K562 (cell line): ENCODE measurements at regions not wholly inside any gene's neighbourhood (a gene's known extent, or its start where the extent isn't known, plus 50 kb on each side); places are given as distances from the start of the nearest gene placed in this dataset.
"Not testable (repeated sequence)": the region's sequence is repeated elsewhere in the genome, so short reads cannot be mapped to it uniquely, and the experiment has no call there.

Experiments
- ATAC-seq: fragments of 200-7000 bp; cut with Tn5 transposase; 3 replicates; pipeline ENCODE4 v1.9.1; 2020; ENCODE audit warnings: moderate library complexity
- BruUV-seq: library from RNA; stranded (reverse); fragments of 400-500 nt; replicated peaks from 2 replicates; lab custom pipeline; 2021; lab: Mats Ljungman, UMichigan
- CTCF ChIA-PET: fragments of 300-600 bp; formaldehyde crosslinking; extraction: SDS; loops from one replicate; lab custom pipeline; 2021; ENCODE audit warnings: low intra/inter-chr PET ratio; lab: Yijun Ruan, JAX
- POLR2A ChIA-PET: fragments of 300-600, 350-650 bp; sonication (Branson Sonifier 250); formaldehyde crosslinking; extraction: SDS; loops from one replicate; lab custom pipeline; 2021; ENCODE audit warnings: antibody characterized with exemption, inconsistent platforms; lab: Yijun Ruan, JAX
- DNase-seq, 4 experiments: peaks; one replicate each; pipeline versions ENCODE4 v3.0.0 to v3.0.0-alpha.2; 2011 to 2018; ENCODE audit warnings: low spot score in 3 of 4, mixed read lengths in 3 of 4; ENCODE audit errors: extremely low read depth in 1 of 4
- FAIRE-seq: peaks from 2 replicates; lab custom pipeline; 2011; peaks lifted over from hg19 to GRCh38; lab: Jason Lieb, UNC
- H2AFZ ChIP-seq: 2 replicates; pipeline ENCODE4 v1.6.0; 2011; ENCODE audit warnings: low read depth, low read length, control low read depth, inconsistent platforms
- H3K27ac ChIP-seq: fragments of 200-600 bp; 3 replicates; pipeline ENCODE4 v1.8.0; 2011; ENCODE audit warnings: low read depth, mild to moderate bottlenecking, control low read depth, inconsistent platforms, low read length, moderate library complexity, mixed read lengths; ENCODE audit errors: extremely low read depth
- H3K27me3 ChIP-seq, 2 experiments: fragments of 300-600 bp in 1 of 2; 2 replicates in 1 of 2; 3 replicates in 1 of 2; pipeline versions ENCODE4 v1.6.0 to v1.8.0; 2011; ENCODE audit warnings: inconsistent platforms in 2 of 2, low read length in 2 of 2, mild to moderate bottlenecking in 1 of 2, mixed read lengths in 1 of 2, moderate library complexity in 1 of 2; ENCODE audit not compliant: control insufficient read depth in 2 of 2, insufficient read depth in 2 of 2
- H3K36me3 ChIP-seq: fragments of 300-600 bp; 3 replicates; pipeline ENCODE4 v1.8.0; 2011; ENCODE audit warnings: mild to moderate bottlenecking, low read length, inconsistent platforms; ENCODE audit not compliant: control insufficient read depth, insufficient read depth
- H3K4me1 ChIP-seq, 2 experiments: fragments of 200-600 bp in 1 of 2; replicated peaks in 1 of 2; 2 replicates in 1 of 2; 3 replicates in 1 of 2; pipeline versions ENCODE4 v1.5.1 to v1.8.0; 2011; ENCODE audit warnings: inconsistent platforms in 2 of 2, low read length in 2 of 2, mild to moderate bottlenecking in 1 of 2, mixed read lengths in 1 of 2, moderate library complexity in 1 of 2; ENCODE audit not compliant: control insufficient read depth in 2 of 2, insufficient read depth in 2 of 2
- H3K4me2 ChIP-seq: 2 replicates; pipeline ENCODE4 v1.6.1; 2011; ENCODE audit warnings: low read length, control low read depth, inconsistent platforms, mixed read lengths; ENCODE audit not compliant: insufficient read depth
- H3K4me3 ChIP-seq: fragments of 200-600 bp; sonication (generic), shearing (Covaris generic); 2 replicates; pipeline ENCODE4 v1.5.1; 2016; ENCODE audit warnings: control low read depth, inconsistent platforms
- H3K79me2 ChIP-seq: fragments of 200-600 bp; 3 replicates; pipeline ENCODE4 v1.8.0; 2011; ENCODE audit warnings: low read length, inconsistent platforms; ENCODE audit not compliant: control insufficient read depth, insufficient read depth
- H3K9ac ChIP-seq, 2 experiments: 2 replicates each; pipeline versions ENCODE4 v1.6.0 to v1.6.1; 2011; ENCODE audit warnings: low read depth in 2 of 2, low read length in 2 of 2, control low read depth in 1 of 2, inconsistent platforms in 1 of 2, mild to moderate bottlenecking in 1 of 2, mixed read lengths in 1 of 2; ENCODE audit not compliant: insufficient read depth in 1 of 2
- H3K9me1 ChIP-seq: one replicate; pipeline ENCODE4 v1.6.0; 2011; ENCODE audit warnings: inconsistent platforms, mild to moderate bottlenecking, low read length, moderate library complexity; ENCODE audit not compliant: control insufficient read depth, insufficient read depth
- H3K9me3 ChIP-seq: replicated peaks from 2 replicates; pipeline ENCODE4 v1.5.1; 2011; ENCODE audit warnings: low read depth, low read length, inconsistent platforms; ENCODE audit not compliant: control insufficient read depth, insufficient read depth
- H4K20me1 ChIP-seq: replicated peaks from 2 replicates; pipeline ENCODE4 v1.6.1; 2011; ENCODE audit warnings: low read length, inconsistent platforms, mixed read lengths; ENCODE audit not compliant: control insufficient read depth, insufficient read depth
- ATF7 ChIP-seq: fragments of 450-650 bp; IDR thresholded peaks from 2 replicates; pipeline ENCODE4 v1.7.1; 2014; ENCODE audit warnings: mild to moderate bottlenecking, moderate library complexity
- THRAP3 ChIP-seq: fragments of 450-650 bp; IDR thresholded peaks from 2 replicates; pipeline ENCODE4 v1.6.1; 2016; ENCODE audit warnings: mild to moderate bottlenecking, inconsistent platforms, borderline replicate concordance
- WGBS: fragments of 100-300 bp; shearing (Covaris generic); methylation state at CpG from one replicate; pipeline ENCODE4 v1.1.6; 2016; ENCODE audit warnings: low coverage, mixed read lengths; ENCODE audit not compliant: insufficient coverage; ENCODE audit errors: missing lambda C conversion rate; 5-methylcytosine and 5-hydroxymethylcytosine counted together
- in situ Hi-C: fragments of 300-500 bp; cut with MboI; formaldehyde crosslinking; loops from 4 replicates; pipeline ENCODE4 v1.15.0; 2018; ENCODE audit warnings: inconsistent platforms, mixed read lengths
- intact Hi-C: fragments of 100-400 bp; cut with micrococcal nuclease; formaldehyde crosslinking; loops from 2 replicates; pipeline ENCODE4 v1.14.2; 2022

GRCh38 chr11:109680127-109680526, 258.1 kb downstream of the C11orf87 start:
- intact Hi-C loops, result no loop called here
- DNase-seq, result no peak
- no peaks in the 10 kb centered on the region for H3K9me1 ChIP-seq

DNA sequence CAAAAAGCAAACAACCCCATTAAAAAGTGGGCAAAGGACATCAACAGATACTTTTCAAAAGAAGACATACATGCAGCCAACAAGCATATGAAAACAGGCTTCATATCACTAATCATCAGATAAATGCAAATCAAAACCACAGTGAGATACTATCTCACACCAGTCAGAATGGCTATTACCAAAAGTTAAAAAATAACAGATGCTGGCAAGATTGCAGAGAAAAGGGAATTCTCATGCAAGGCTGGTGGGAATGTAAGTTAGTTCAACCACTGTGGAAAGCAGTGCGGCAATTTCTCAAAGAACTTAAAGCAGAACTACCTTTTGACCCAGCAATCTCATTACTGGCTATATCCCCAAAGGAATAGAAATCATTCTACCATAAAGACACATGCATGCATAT, 260.8 kb downstream of the C11orf87 start:
- H3K4me2 ChIP-seq, CTCF ChIA-PET, DNase-seq, intact Hi-C loops, BruUV-seq, in situ Hi-C loops, H3K9me3 ChIP-seq, H3K9me1 ChIP-seq, H3K27me3 ChIP-seq, POLR2A ChIA-PET, H2AFZ ChIP-seq, H3K27ac ChIP-seq, H3K4me1 ChIP-seq, H4K20me1 ChIP-seq, ATAC-seq, FAIRE-seq, H3K36me3 ChIP-seq, H3K9ac ChIP-seq, H3K79me2 ChIP-seq, H3K4me3 ChIP-seq: not testable (repeated sequence)
- 24% methylated on average over 1 of the region's 1 CpG for WGBS

More at GRCh38 chr11:109680127-109680526, 258.1 kb downstream of the C11orf87 start:
- Histone ChIP-seq H3K79me2 (no peaks in the 10 kb centered on the region), H4K20me1 (no peaks in the 10 kb centered on the region), H3K27me3 (no peaks in the 10 kb centered on the region), H3K4me3 (no peak overlapping the region), H3K9me3 (no peaks in the 10 kb centered on the region), H3K27ac (no peak overlapping the region), H2AFZ (no peak overlapping the region), H3K4me1 (no peaks in the 10 kb centered on the region), H3K36me3 (no peaks in the 10 kb centered on the region), H3K4me2 (no peak overlapping the region), H3K9ac (no peak overlapping the region)
- ChIA-PET CTCF (no interaction called here), POLR2A (no interaction called here)
- no TSS peak for BruUV-seq
- TF ChIP-seq THRAP3, result no peak
- TF ChIP-seq ATF7, result no peak
- ATAC-seq, result no peak
- FAIRE-seq, result no peak
- in situ Hi-C loops, result no loop called here
